ENCODE measurements at regions not wholly inside any gene's neighbourhood (a gene's known extent, or its start where the extent isn't known, plus 50 kb on each side); places are given as distances from the start of the nearest gene placed in this dataset.
"Not testable (repeated sequence)": the region's sequence is repeated elsewhere in the genome, so short reads cannot be mapped to it uniquely, and the experiment has no call there.

DNA sequence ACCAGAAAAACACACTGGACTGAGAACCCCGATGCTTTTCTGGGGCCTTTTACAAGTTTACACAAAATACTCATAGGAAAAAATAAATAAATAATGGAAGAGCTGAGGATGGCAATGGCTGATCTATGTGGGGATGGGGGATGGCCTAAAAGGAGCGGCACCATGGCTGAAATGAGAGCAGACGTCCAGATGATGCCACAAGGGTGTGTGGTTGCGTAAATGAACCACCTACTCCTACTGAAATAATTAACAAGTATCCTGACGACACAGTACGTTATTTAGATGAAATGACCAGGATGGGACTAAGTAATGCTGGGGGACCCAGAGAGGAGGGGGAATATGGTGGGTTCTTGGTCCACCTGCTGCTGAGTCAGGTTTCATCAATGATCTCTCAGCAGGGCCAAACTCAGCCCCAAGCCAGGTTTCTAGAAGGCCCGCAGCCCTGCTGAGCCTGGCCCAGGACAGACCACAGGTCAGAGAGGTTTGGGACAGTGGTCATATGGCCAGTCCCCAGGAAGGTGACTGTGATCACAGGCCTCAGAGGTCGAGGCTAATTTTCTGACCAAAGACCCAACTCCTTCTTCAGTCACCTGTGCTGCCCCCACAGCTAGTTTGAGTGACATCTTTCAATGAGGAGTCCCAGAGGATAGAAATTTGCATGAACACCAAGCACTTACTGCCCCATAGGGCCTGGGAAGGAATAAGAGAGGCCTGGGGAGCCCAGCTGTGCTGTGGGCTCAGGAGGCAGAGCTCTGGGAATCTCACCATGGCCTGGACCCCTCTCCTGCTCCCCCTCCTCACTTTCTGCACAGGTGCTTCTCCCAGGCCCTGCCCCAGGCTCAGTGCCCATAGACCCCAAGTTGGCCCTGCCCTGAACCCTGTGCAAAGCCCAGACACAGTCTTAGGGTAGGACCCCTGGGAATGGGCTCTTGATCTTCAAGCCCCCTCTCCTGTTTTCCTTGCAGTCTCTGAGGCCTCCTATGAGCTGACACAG lies 76.3 kb upstream of the IGLL5 start:
- no peak for DNase-seq

DNA sequence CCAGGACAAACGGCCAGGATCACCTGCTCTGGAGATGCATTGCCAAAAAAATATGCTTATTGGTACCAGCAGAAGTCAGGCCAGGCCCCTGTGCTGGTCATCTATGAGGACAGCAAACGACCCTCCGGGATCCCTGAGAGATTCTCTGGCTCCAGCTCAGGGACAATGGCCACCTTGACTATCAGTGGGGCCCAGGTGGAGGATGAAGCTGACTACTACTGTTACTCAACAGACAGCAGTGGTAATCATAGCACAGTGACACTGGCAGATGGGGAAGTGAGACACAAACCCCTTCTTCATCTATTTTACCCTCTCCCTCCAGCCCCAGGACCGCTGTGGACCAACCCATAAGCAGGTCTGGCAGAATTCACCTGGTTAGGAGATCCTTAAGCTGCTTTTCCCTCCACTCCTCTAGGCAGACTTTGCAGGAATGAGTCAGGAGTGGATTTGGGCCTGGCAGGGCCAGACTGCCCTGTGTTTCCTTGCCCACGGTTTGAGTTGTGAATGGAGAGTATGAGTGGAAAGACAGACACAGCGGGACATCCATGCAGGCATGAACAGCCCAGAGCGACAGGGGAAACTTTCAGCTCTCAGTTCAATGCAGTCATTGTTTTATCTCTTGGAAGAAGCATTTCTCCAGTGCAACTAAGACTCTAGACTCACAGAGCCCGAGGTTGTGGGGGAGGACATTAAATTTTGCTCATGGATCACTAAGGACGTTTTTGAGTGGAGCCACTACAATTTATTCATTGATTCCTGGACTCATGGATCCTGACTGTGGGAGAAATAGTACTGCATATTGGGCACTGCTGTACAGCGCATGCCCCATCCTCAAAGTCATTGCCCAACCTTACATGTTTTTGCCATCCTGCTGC lies 75.3 kb upstream of the IGLL5 start:
- DNase-seq = no peak

DNA sequence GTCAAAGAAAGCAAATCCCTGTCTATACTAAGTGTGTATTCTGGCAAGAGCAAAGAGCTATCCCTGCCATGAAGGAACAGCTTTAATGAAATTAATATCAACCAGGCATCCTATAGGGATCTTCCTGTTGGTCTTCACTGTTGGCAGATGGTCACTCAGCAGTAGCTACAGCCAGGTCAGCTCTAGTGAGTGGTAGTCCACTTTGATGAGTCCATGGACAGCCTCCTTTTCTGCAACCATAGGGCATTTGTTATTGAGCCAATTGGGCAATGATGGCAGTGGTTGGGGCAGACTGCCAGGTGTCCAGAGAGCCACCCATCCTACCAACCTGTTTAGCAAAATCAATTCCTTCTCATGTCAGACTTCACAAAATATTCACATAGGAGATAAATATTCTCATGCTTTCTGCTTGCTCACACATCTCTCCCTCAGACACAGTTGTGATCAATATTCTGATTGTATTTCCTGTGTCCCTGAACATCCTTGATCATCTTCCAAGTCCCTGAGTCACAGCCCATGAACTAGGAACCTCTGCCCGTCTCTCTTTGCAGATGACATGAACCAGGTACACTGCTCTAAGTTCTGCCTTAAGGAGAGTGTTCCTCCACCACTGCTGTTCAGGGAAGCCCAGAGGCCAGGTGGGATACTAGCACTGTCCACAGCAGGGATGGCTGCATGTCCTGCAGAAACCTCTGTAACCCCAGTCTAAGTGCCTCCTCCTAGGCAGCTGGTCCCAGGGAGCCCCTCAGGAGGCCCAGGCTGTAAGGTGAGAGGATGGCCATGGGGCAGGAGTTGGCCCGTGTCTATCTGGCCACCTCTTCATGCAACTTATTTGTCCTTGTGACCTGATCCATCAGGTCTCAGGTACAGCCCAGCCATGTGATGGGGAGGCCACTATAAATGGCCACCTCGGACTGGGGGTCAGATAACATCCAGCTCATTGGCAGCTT lies 74.2 kb upstream of the IGLL5 start:
- no peak for DNase-seq

DNA sequence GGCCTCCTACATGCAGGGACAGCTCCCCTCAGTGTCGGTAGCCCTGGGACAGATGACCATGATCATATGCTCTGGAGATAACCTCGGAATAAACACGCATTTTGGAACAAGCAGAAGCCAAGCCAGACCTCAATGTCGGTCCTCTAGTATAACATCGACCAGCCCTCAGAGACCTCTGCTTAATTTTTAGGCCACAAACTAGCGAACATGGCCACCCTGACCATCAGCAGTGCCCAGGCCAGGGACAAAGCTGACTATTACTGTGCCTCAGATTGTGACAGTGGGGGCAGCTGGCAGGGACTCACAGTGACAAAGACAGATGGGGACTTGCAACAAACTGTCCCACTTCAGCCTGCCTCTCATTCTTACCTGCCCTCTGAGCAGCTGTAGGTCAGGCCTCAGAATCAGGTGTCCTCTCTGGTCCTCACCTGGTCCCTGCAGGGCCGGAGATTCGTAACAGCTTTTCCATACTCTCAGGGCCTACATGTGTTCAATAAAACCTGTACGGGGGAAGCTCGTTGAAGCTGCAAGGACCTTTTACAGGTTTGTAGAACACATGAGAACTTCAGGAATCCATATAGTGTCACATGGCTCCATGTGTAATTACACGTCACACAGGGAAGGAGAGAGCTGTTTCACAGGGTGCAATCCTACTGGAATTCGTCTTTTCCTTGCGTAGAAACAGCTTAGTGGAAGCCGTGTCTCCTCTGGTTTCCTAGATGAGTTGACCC lies 72.8 kb upstream of the IGLL5 start:
- no peak for DNase-seq

DNA sequence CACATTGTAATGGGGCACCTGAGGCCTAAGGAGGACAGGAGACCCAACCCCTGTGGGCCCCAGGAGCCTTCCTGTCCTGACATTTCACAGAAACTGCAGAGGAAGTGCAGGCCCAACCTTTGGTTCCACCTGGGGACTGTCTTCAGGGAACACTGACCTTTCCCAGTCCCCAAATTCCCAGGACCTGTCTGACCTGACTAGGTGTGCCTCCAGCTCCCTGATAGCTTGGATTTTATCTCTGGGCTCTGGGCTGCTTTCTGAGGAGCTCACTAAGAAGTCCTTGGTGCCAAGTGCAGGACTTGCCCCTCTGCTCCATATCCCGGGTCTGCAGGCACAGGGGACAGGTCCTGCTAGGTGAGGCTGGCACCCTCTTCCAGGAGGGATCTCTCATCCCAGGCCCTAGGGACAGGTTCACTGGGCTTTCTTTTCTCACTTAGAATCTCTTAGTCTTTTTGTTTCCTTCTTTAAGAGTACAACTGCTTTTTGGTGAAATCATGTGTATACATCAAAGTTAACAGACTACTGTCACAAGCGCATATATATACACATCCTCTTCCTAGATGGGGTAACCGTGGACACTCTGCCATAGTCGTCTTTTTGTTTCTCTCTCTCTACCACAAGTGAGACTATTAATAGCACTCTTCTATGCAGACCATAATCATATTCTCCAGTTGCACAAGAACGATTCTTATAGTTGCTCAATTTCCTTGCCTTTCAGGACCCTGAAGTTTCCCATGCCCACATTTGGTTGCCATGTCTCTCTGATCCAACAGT lies 72.0 kb upstream of the IGLL5 start:
- no peak for DNase-seq

DNA sequence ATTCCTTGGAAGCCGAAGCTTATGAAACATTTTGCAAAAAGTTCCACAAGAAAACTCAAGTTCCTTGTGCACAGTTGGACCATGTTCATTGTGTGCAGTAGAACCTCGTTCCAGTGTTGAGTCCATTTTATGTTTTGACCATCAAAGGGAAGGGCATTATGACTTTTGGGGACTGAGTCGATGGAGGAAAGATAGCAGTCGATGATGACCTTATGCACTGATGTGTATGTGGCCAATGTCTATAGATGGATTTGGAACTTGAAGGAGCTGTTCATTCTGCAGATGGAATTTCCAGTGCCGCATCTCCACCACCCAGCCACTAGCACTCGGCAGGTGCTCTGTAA lies 71.5 kb upstream of the IGLL5 start:
- DNase-seq = no peak

DNA sequence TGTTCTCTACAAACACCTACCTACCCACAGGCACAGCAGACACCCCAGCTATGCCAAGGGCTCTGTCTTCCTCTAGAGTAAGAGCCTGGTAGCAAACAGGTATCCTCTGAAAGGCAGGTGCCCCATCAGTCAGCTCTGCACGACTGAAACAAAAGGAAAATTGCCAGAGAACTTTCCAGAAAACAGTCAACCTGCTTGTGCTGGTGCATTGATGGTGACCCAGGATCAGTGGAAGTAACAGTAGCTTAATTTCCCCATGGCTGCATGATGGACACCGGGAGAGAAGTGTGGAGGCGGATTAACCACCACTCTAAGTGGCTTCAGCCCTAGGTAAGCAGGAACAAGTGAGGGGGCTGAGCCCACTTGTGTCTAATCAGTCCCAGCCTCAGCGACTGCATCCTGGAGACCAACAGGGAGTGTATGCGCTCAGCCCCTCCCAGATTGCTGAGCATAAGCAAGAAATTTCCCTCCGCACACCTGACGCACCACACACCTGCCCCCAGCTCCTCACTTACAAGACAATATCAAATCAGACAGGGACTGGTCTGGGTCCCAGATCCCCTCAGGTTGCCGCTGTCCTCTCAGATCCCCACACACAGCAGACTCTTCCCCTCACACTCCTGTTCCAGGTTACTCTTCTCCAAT lies 70.7 kb upstream of the IGLL5 start:
- DNase-seq = no peak

DNA sequence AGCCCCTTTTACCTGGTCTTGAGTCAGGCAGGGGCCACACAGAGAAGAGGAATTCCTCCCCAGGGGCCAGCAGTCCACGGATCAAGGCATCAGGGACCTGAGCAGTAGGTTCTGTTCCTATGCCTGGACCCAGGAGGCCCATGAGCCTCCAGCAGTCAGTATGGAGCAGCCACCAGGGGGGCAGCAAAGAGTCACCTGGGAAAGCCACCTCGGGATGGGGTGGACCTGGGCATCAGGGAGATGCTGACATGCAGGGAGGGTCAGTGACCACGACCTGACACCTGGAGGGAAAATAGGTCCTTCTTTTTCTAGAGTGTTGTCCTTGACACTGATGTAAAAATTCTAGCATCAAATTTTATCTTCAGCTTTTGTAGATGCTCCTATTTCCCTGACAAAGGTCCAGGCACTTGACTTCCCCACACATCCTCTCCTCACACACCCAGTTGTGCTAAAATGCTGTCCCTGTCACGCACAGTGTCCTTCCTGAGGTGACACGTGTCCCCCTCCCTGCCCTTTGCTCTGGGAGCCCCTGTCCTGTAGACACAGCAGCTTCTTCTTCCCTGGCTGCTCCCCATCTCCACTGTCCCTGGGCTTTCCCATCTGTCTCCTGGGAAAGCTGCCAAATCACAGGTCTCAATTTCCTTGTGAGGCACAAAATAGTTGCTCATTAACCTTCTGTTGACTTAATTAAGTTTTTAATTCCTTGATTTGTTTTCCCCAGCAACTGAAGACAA lies 70.0 kb upstream of the IGLL5 start:
- no peak for DNase-seq

DNA sequence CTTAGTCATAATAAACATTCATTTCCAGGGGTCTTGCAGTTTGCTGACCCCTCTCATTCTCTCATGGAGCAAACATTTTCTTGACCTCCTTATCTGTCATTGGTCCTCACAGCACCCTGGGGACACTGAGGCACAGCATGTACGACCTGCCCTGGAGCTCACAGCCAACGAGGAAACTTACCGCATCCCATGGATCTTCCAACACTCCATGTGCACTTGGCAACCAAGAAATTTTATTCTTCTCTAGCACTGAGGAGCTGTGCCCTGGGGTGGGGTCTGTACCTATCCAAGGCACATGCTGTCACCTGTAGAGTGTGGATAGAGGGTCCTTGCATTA lies 69.4 kb upstream of the IGLL5 start:
- no peak for DNase-seq

DNA sequence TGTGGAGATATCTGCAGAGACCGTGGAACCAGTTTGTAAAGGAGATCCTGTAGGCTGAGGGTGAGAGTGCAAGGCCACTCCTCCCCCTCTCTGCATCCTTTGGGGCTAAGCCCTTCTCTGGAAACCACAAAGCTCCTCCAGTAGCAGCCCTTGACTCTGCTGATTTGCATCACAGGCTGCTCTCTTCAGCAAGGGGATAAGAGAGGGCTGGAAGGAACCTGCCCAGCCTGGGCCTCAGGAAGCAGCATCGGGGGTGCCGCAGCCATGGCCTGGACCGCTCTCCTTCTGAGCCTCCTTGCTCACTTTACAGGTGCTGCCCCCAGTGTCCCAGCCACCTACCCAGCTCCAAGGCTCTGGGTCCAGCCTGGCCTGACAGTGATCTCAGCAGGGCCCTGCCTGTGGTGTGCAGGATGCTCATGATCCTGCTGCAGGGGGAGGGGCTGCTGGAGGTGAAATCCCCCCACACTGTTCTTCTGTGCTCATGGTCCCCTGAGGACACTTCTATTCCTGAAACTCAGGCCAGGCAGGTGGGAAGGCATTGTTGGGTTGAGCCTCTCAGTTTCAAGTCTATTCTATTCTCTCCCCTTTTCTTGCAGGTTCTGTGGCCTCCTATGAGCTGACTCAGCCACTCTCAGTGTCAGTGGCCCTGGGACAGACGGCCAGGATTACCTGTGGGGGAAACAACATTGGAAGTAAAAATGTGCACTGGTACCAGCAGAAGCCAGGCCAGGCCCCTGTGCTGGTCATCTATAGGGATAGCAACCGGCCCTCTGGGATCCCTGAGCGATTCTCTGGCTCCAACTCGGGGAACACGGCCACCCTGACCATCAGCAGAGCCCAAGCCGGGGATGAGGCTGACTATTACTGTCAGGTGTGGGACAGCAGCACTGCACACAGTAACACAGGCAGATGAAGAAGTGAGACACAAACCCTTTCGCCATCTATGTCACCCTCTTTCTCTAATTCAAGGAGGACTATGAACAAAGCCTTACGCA lies 68.5 kb upstream of the IGLL5 start:
- DNase-seq = no peak

DNA sequence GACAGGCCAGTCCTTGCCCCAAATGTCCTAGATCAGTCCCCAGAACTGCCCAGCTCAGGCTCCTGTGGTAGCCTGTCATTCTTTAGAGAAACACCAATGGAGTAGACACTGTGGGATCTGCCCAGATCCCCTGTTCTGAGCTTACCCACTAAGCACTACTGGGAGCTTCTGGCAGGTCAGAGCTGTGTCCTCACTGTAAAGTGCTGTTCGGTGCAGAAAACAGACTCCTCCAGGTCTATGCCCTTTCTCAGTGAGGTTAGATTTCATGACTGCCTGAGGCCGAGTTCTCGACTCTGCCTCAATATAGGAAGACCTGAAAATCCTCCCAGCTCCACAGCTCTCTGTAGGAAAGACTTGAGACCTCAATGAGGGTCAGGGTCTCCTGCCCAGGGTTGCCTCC lies 67.5 kb upstream of the IGLL5 start:
- DNase-seq = no peak

DNA sequence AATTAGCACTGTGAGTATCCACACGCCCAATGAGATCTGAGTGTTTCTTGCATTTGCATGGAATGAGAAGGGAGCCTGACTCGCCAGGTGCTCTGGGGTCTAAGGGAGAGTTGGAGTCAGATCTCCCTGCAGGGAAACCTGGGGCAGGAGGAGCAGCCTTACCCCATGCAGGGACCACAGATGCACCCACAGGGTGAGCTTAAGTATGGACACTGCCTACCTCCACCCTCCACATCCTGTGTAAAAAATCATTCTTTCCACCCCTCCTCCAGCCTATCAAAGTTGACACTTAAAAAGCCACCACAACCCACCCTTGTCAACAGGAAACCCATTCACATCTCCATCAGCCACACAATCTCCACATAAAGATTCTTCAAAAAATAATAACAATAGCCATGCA lies 67.0 kb upstream of the IGLL5 start:
- DNase-seq = no peak

DNA sequence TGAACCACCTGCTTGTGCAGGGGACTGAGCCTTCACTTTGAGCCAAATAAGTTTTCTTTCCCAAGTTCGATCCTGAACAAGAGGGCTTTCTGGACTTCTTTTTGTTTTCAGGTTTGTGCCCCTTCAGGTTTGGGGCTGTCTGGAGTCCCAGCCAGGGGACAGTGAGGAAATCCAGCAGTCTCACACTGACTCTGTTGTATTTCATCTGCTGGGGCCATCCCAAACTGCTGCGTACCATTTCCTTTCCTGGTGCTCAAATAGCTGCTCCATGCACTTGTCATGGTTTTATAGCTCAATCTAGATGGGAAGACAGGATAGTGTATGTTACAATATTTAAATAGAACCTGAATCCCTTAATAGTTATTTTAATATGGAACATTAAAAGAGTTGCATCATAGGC lies 66.3 kb upstream of the IGLL5 start:
- DNase-seq = no peak

DNA sequence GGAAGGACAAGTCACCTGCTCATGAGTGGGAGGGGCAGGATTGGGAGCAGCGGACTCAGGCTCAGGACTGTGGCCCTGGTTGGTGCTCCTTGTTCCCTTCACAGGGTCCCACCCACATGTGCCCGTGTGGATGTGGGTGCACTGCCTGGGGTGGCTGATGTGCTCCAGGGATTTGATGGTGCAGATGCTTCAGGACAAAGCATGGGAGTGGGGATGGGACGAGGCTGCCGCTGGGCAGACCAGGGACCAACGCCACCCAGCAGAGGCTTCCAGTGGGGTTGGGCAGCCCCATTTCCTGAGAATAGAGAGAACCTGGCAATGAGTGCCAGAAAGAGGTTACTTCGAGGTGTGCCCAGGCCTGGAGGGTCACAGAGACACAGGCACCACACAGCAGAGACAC lies 65.5 kb upstream of the IGLL5 start:
- DNase-seq = no peak

DNA sequence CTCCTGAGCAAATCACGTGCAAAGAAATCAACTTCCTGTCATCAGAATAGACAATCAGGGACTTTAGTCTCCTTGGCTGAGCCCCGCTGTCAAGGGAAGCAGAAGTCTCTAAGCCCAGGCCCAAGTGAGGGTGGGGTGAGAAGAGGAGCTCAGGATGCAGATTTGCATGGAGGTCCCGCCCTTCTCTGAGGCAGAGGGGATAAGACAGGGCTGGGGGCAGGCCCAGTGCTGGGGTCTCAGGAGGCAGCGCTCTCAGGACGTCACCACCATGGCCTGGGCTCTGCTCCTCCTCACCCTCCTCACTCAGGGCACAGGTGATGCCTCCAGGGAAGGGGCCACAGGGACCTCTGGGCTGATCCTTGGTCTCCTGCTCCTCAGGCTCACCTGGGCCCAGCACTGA lies 65.1 kb upstream of the IGLL5 start:
- not testable (repeated sequence) for DNase-seq

DNA sequence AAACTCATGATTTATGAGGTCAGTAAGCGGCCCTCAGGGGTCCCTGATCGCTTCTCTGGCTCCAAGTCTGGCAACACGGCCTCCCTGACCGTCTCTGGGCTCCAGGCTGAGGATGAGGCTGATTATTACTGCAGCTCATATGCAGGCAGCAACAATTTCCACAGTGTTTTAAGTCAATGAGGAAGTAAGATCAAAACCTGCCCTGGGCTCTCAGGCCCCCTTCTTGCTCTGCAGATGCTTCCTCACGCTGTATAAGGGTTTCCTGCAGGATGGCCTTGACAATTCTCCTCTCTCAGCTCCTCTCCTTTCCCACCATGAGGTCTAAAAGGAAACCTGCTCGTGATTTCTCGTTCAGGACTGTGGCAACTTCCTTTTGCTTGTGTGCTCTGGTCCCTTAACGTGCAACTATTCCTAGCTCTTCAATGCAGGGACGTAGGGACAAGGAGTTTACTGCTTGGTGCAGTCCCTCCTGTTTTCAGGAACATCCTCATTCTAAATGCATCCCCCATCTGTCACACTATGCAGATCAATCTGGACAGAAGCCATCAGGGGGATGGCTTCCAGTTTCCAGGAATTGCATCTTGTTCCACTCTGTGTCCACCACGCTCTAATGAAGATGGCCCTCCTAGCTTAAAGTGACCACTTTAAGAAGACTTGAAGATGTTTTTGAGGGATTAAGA lies 64.3 kb upstream of the IGLL5 start:
- no peak for DNase-seq

DNA sequence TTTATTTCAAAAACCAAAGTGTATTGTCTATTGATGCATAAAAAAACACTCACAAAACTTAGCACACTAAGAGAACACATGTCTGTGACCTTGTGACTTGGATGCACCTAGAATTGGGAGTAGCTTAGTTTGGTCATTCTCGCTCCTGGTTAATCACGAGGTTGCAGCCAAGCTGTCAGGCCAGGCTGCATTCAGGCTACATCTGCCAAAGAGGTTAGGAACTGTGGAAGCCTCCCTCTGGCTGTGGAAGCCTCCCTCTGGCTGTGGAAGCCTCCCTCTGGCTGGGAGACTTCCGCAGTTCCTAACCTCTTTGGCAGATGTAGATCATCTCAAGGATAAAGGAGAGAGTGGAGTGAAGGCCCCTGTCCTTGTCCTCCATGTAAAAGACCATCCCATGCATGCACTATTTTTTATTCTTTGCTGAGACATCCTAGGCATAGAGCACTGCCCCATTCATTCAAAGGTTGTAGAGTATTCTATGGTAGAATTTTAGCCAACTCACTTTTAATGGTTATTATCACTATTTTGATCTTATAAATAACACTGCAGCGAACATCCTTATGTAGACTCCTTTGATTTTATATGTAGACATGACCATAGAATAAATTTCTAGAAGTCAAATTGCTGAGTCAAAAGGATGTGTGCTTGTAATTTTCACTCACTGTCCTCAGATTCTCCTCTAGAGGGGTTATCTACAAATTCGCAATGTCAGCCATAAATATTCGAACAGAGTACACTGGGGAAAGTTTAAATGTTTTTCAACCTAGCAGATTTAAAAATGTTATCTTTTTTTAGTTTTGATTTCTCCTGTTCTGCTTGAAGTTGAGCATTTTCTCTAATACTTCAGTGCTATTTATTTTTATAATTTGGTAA lies 63.0 kb upstream of the IGLL5 start:
- DNase-seq = no peak
